ENCODE measurements at regions not wholly inside any gene's neighbourhood (a gene's known extent, or its start where the extent isn't known, plus 50 kb on each side); places are given as distances from the start of the nearest gene placed in this dataset.

GRCh38 chr4:8679032-8679431, 86.5 kb downstream of the CPZ start:
- TF ChIP-seq CTCF (IDR thresholded peaks at IDR 0.05): no peak
- DNase-seq: no peak
- intact Hi-C loops (cut with DNase I; ENCODE audit: low total_unique reads): no loop called here
- peaks cover 0 to 47% (median 0%) of the 10 kb centered on the region in 3 donors for H3K27me3 ChIP-seq
- H3K27ac ChIP-seq: no peak overlapping the region
- no peaks in the 10 kb centered on the region for H3K36me3 ChIP-seq
- H3K4me1 ChIP-seq: no peaks in the 10 kb centered on the region
- peaks cover 0 to 4% (median 0%) of the 10 kb centered on the region in 4 donors for H3K9me3 ChIP-seq
- 50 to 67% (median 59%) methylated on average over 2 of the region's 2 CpGs for WGBS, 5 donors
- H3K4me3 ChIP-seq: no peak overlapping the region

DNA sequence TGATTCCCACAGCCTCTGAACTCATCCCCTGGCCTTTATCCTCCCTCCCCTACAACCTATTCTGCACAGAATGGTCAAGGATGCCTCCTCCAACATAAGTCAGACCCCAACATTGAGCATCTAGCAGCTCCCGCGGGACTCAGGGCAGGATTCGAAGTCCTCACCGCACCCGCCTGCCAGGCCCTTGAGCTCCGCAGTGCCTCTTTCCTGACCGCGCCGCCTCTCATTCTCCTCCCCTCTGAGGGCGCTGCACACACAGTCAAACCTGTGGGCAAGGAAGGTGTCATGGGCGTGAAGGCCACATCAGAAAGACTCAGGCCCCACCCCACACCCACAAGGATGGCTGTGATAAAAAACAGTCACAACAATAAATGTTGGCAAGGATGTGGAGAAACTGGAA, 84.1 kb downstream of the CPZ start:
- Histone ChIP-seq H3K36me3 (no peaks in the 10 kb centered on the region), H3K27me3 (peaks cover 0 to 58% (median 0%) of the 10 kb centered on the region in 3 donors), H3K4me1 (no peaks in the 10 kb centered on the region), H3K4me3 (no peak overlapping the region), H3K9me3 (peaks cover 0 to 4% (median 0%) of the 10 kb centered on the region in 4 donors), H3K27ac (no peak overlapping the region)
- no peak for DNase-seq
- TF ChIP-seq EP300 (IDR thresholded peaks at IDR 0.05): no peak
- no peak for TF ChIP-seq POLR2AphosphoS5 (IDR thresholded peaks at IDR 0.05)
- no peak for TF ChIP-seq CTCF (IDR thresholded peaks at IDR 0.05)
- TF ChIP-seq POLR2A (IDR thresholded peaks at IDR 0.05): no peak
- intact Hi-C loops (cut with DNase I; ENCODE audit: low total_unique reads): no loop called here
- WGBS, 5 donors: 90 to 93% (median 92%) methylated on average over 11 of the region's 11 CpGs

- WGBS, 5 donors: 78 to 87% (median 82%) methylated on average over 7 of the region's 7 CpGs
These were observed 83.3 kb downstream of the CPZ start for GRCh38 chr4:8675906-8676305.

GRCh38 chr4:8675383-8675782, 82.8 kb downstream of the CPZ start:
- H3K4me3 ChIP-seq: no peak overlapping the region
- peaks cover 0 to 4% (median 0%) of the 10 kb centered on the region in 4 donors for H3K9me3 ChIP-seq
- no peak overlapping the region for H3K27ac ChIP-seq
- H3K27me3 ChIP-seq: peaks cover 0 to 57% (median 0%) of the 10 kb centered on the region in 3 donors
- WGBS, 5 donors: 18 to 29% (median 24%) methylated on average over 7 to 10 of the region's 10 CpGs
- intact Hi-C loops (cut with DNase I; ENCODE audit: low total_unique reads): no loop called here
- no peaks in the 10 kb centered on the region for H3K36me3 ChIP-seq
- peak in 1 of 2 donors; percentile 57 for DNase-seq
- H3K4me1 ChIP-seq: no peaks in the 10 kb centered on the region
- no peak for TF ChIP-seq POLR2AphosphoS5 (IDR thresholded peaks at IDR 0.05)
- no peak for TF ChIP-seq POLR2A (IDR thresholded peaks at IDR 0.05)
- no peak for TF ChIP-seq EP300 (IDR thresholded peaks at IDR 0.05)
- TF ChIP-seq CTCF (IDR thresholded peaks at IDR 0.05): no peak

More at GRCh38 chr4:8675906-8676305, 83.3 kb downstream of the CPZ start:
- Histone ChIP-seq H3K27me3 (peaks cover 0 to 57% (median 0%) of the 10 kb centered on the region in 3 donors), H3K9me3 (peaks cover 0 to 4% (median 0%) of the 10 kb centered on the region in 4 donors), H3K27ac (no peak overlapping the region), H3K4me3 (no peak overlapping the region), H3K4me1 (no peaks in the 10 kb centered on the region), H3K36me3 (no peaks in the 10 kb centered on the region)
- TF ChIP-seq EP300 (IDR thresholded peaks at IDR 0.05): no peak
- no peak for TF ChIP-seq POLR2AphosphoS5 (IDR thresholded peaks at IDR 0.05)
- TF ChIP-seq POLR2A (IDR thresholded peaks at IDR 0.05): no peak
- no peak for TF ChIP-seq CTCF (IDR thresholded peaks at IDR 0.05)
- intact Hi-C loops (cut with DNase I; ENCODE audit: low total_unique reads): no loop called here
- no peak for DNase-seq

Measured in stomach (tissue), 8 donors.